SK-N-MC (cell line): ENCODE measurements at regions not wholly inside any gene's neighbourhood (a gene's known extent, or its start where the extent isn't known, plus 50 kb on each side); places are given as distances from the start of the nearest gene placed in this dataset.

Experiments used
- EZH2 ChIP-seq: fragments of 200-600 bp; sonication (generic); IDR thresholded peaks from one replicate; pipeline ENCODE4 v1.6.1; 2017; ENCODE audit warnings: antibody characterized with exemption
- POLR2AphosphoS5 ChIP-seq: IDR thresholded peaks from 2 replicates; pipeline ENCODE4 v1.6.1; 2012; ENCODE audit warnings: mild to moderate bottlenecking, low read depth, low read length, borderline replicate concordance

DNA sequence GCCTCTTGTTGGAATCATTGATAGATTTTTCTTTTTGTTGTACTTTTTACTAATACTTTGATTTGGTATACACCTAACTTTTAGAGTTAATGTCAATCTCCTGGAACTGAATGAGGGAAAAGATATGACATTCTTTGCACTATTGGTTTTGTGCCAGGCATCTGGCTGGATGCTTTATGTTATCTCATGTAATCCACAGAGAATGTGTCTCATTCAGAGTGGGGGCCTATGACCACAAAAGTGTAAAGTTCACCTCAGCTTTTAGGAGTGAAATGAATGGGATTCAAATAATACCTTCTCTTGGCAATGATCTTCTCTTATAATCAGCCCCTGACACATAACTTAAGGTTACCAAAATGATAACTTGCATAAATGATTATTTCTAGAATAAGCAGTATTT lies 329.1 kb upstream of the ROPN1 start:
- TF ChIP-seq EZH2 (no peak), POLR2AphosphoS5 (no peak)
